ENCODE measurements at regions not wholly inside any gene's neighbourhood (a gene's known extent, or its start where the extent isn't known, plus 50 kb on each side); places are given as distances from the start of the nearest gene placed in this dataset.

DNA sequence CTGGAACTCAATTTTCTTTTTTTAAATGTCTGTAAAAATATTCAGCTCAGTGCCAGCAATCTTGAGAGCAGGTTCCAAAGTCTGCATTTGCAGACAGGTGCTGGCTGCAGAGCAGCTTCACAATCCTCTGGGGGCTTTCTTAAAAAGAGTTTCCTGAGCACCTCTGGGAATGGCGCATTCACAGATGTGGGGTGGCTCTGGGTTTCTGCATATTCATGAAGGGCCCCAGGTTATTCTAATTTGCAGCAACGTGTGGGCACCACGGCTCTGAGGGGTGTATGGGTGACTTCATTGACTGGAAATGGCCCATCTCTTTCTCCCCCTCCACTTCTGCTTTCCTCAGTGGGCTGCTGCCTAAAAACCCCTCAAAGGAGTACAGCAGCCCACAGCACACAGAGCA lies 225.0 kb upstream of the APCDD1 start:
- Histone ChIP-seq H3K36me3 (ENCODE audit: insufficient read depth in 1 of 2, low read depth in 1 of 2) (no peaks in the 10 kb centered on the region), H3K9me3 (no peaks in the 10 kb centered on the region), H3K4me3 (no peak overlapping the region), H3K27me3 (ENCODE audit: insufficient read depth in 3 of 3, low read length in 2 of 3) (no peaks in the 10 kb centered on the region), H3K27ac (no peak overlapping the region), H3K4me1 (no peaks in the 10 kb centered on the region)
- DNase-seq (no peak), ATAC-seq (no peak)
- TF ChIP-seq, protein P1, sequence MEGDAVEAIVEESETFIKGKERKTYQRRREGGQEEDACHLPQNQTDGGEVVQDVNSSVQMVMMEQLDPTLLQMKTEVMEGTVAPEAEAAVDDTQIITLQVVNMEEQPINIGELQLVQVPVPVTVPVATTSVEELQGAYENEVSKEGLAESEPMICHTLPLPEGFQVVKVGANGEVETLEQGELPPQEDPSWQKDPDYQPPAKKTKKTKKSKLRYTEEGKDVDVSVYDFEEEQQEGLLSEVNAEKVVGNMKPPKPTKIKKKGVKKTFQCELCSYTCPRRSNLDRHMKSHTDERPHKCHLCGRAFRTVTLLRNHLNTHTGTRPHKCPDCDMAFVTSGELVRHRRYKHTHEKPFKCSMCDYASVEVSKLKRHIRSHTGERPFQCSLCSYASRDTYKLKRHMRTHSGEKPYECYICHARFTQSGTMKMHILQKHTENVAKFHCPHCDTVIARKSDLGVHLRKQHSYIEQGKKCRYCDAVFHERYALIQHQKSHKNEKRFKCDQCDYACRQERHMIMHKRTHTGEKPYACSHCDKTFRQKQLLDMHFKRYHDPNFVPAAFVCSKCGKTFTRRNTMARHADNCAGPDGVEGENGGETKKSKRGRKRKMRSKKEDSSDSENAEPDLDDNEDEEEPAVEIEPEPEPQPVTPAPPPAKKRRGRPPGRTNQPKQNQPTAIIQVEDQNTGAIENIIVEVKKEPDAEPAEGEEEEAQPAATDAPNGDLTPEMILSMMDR (IDR thresholded peaks at IDR 0.05): no peak
- intact Hi-C loops (cut with DNase I): no loop called here
- WGBS, 3 donors: 83 to 95% (median 84%) methylated on average over 3 of the region's 3 CpGs

DNA sequence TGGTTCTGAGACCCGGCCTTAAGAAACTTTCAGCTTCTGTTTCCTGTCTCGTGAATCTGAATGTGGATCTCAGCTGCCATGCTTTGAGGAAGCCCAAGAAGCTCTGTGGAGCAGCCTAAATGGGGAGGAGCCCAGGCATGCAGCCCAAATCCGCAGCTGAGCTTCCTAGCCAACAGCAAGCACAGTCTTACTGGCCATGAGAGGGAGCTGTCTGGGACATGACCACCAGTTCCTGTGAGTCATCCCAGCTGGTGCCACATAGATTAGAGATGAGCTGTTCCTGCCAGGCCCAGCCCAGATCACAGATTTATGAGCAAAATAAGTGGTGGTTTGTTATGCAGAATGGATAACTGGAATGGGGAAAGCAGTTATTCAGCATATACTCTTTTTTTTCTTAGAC lies 224.4 kb upstream of the APCDD1 start:
- Histone ChIP-seq H3K27ac (no peak overlapping the region), H3K4me3 (no peak overlapping the region), H3K36me3 (ENCODE audit: insufficient read depth in 1 of 2, low read depth in 1 of 2) (no peaks in the 10 kb centered on the region), H3K9me3 (no peaks in the 10 kb centered on the region), H3K4me1 (no peaks in the 10 kb centered on the region), H3K27me3 (ENCODE audit: insufficient read depth in 3 of 3, low read length in 2 of 3) (no peaks in the 10 kb centered on the region)
- TF ChIP-seq, protein P1 (IDR thresholded peaks at IDR 0.05): no peak
- intact Hi-C loops (cut with DNase I): no loop called here
- no peak for DNase-seq
- ATAC-seq: no peak
- 86 to 92% (median 89%) methylated on average over 3 of the region's 3 CpGs for WGBS, 3 donors

DNA sequence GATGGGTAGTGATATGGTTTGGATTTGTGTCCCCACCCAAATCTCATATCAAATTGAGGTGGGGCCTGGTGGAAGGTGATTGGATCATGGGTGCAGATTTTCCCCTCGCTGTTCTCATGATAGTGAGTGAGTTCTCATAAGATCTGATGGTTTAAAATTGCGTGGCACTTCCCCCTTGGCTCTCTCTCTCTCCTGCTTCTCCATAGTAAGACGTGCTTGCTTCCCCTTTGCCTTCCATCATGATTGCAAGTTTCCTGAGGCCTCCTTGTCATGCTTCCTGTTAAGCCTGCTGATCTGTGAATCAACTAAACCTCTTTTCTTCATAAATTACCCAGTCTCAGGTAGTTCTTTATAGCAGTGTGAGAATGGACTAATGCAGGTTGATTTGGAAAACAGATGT lies 223.2 kb upstream of the APCDD1 start:
- TF ChIP-seq, protein P1 (IDR thresholded peaks at IDR 0.05): no peak
- H3K4me3 ChIP-seq: no peak overlapping the region
- no peaks in the 10 kb centered on the region for H3K4me1 ChIP-seq
- 71 to 82% (median 76%) methylated on average over 3 of the region's 3 CpGs for WGBS, 3 donors
- DNase-seq (no peak), ATAC-seq (no peak)
- H3K9me3 ChIP-seq: no peaks in the 10 kb centered on the region
- H3K36me3 ChIP-seq (ENCODE audit: insufficient read depth in 1 of 2, low read depth in 1 of 2): no peaks in the 10 kb centered on the region
- intact Hi-C loops (cut with DNase I): no loop called here
- H3K27ac ChIP-seq: no peak overlapping the region
- no peaks in the 10 kb centered on the region for H3K27me3 ChIP-seq (ENCODE audit: insufficient read depth in 3 of 3, low read length in 2 of 3)

DNA sequence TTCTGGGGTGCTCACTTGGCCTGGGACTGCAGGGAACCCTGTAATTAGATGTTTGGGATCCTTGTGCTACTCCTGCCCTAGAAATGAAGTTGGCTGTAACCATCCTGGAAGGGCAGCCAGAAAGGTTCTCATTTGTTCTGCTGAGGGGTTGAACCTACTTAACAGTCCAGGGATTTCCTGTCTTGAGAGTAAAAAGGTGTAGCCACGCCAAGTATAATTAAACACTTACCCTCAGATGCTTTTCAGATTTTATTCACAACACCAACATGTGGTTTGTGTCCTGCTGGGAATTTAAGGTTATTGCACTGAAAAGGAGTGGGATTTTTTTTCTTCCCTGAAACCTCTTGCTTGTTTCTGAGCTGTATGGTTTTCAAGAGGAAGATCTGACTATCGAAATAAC lies 222.4 kb upstream of the APCDD1 start:
- no peaks in the 10 kb centered on the region for H3K4me1 ChIP-seq
- H3K9me3 ChIP-seq: no peaks in the 10 kb centered on the region
- ATAC-seq: no peak
- no peak for DNase-seq
- no peaks in the 10 kb centered on the region for H3K36me3 ChIP-seq (ENCODE audit: insufficient read depth in 1 of 2, low read depth in 1 of 2)
- WGBS, 3 donors: 67 to 87% (median 77%) methylated on average over 2 of the region's 2 CpGs
- no peak overlapping the region for H3K27ac ChIP-seq
- intact Hi-C loops (cut with DNase I): no loop called here
- H3K27me3 ChIP-seq (ENCODE audit: insufficient read depth in 3 of 3, low read length in 2 of 3): no peaks in the 10 kb centered on the region
- no peak overlapping the region for H3K4me3 ChIP-seq
- TF ChIP-seq, protein P1 (IDR thresholded peaks at IDR 0.05): no peak

DNA sequence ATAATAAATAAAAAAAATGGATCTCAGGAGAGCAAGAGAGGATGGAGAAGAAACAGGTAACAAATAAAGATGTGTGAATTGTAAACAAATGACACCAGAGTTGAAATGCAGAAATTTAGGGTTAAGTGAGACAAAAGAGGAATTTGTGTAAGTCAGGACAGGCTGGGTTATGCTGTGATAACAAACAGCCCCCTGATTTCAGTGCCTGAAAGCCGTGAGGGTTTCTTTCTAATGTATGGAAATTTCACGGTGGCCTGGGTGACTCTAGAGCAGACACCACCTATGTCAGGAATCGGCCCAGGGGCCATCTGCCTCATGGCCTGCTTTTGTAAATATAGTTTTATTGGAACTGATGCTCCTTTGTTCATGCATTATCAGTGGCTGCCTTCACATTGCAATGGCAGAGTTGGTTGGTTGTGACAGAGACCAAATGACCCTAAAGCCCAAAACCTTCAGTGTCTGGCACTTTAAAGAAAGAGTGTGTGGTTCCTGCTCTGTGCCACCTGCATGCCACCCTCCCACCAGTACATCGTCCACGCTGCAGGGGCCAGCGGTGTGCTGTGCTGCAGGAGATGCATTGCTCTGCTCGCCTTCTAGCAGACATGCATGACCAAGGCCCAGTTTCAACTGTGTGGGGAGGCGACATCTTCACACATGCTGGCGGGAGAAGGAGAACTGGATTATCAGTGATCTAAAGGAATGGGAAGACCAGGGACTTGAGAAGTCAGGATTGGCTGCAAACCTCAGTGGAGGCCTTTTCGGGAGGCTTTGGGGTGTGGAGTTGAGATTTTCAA lies 221.2 kb upstream of the APCDD1 start:
- Histone ChIP-seq H3K27ac (no peak overlapping the region), H3K4me3 (no peak overlapping the region), H3K27me3 (ENCODE audit: insufficient read depth in 3 of 3, low read length in 2 of 3) (no peaks in the 10 kb centered on the region), H3K9me3 (no peaks in the 10 kb centered on the region), H3K36me3 (ENCODE audit: insufficient read depth in 1 of 2, low read depth in 1 of 2) (no peaks in the 10 kb centered on the region), H3K4me1 (no peaks in the 10 kb centered on the region)
- DNase-seq (no peak), ATAC-seq (no peak)
- TF ChIP-seq, protein P1 (IDR thresholded peaks at IDR 0.05): no peak
- intact Hi-C loops (cut with DNase I): no loop called here
- WGBS, 3 donors: 90 to 92% (median 91%) methylated on average over 10 of the region's 10 CpGs

Measured in psoas muscle (tissue), 7 donors.